WTC11 (cell line): ENCODE measurements at regions not wholly inside any gene's neighbourhood (a gene's known extent, or its start where the extent isn't known, plus 50 kb on each side); places are given as distances from the start of the nearest gene placed in this dataset.

Source experiments
- CTCF ChIP-seq: fragments of 200-600 bp; IDR thresholded peaks from 2 replicates; pipeline ENCODE4 v1.8.0; 2022; ENCODE audit warnings: antibody characterized with exemption
- ELF4 ChIP-seq: sonication (generic); formaldehyde crosslinking; IDR thresholded peaks from 2 replicates; pipeline ENCODE4 v1.8.1; 2022; ENCODE audit warnings: low read depth, mild to moderate bottlenecking, moderate library complexity, missing genetic modification reagents
- TF ChIP-seq, protein P1 (sequence below): sonication (generic); formaldehyde crosslinking; conservative IDR thresholded peaks from 2 replicates; pipeline ENCODE4 v1.8.1; 2023; ENCODE audit warnings: mild to moderate bottlenecking, low read depth, missing genetic modification reagents, moderate library complexity

GRCh38 chr5:68848091-68848490, 245.7 kb upstream of the SLC30A5 start:
- TF ChIP-seq ELF4 (no peak), CTCF (no peak)
- TF ChIP-seq, protein P1, sequence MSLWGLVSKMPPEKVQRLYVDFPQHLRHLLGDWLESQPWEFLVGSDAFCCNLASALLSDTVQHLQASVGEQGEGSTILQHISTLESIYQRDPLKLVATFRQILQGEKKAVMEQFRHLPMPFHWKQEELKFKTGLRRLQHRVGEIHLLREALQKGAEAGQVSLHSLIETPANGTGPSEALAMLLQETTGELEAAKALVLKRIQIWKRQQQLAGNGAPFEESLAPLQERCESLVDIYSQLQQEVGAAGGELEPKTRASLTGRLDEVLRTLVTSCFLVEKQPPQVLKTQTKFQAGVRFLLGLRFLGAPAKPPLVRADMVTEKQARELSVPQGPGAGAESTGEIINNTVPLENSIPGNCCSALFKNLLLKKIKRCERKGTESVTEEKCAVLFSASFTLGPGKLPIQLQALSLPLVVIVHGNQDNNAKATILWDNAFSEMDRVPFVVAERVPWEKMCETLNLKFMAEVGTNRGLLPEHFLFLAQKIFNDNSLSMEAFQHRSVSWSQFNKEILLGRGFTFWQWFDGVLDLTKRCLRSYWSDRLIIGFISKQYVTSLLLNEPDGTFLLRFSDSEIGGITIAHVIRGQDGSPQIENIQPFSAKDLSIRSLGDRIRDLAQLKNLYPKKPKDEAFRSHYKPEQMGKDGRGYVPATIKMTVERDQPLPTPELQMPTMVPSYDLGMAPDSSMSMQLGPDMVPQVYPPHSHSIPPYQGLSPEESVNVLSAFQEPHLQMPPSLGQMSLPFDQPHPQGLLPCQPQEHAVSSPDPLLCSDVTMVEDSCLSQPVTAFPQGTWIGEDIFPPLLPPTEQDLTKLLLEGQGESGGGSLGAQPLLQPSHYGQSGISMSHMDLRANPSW (CRISPR knock-in tag) = no peak
